Activated naive CD4-positive, alpha-beta T cell treated with Interleukin-2 at 50 U/mL for 16 hours (primary cell): ENCODE measurements at regions not wholly inside any gene's neighbourhood (a gene's known extent, or its start where the extent isn't known, plus 50 kb on each side); places are given as distances from the start of the nearest gene placed in this dataset.

ENCODE experiments used
- DNase-seq: peaks from one replicate; pipeline ENCODE4 v3.0.0-alpha.2; 2020

DNA sequence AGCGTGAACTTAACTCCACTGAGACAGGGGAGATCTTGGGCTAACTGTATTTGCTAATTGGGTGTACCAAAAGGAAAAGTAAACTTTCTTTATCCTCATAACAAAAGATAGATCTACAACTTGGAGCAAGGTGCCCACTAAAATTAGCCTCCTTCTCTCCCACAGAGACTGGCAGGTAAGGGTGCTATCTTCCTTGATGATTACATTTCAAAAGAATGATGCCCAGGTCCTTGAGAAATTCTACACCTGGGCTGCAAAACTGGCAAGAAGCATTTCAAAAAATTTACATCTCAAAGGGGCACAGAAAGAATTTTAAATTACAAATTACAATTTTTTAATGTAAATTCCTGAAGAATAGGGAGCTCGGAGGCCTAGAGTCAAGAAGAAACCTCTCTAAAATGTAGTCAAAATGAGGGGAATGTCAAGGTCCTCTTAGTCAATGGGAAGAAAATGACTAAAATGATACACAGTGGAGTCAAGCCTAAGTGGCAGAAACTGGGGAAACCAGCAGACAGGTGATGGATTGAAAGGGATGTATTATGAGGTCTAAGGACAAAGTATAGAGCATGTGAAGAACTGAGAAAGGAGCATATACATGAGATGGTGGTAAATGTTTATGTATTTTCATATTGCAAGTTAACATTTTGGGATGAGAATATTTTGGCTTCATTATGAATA lies 348.3 kb upstream of the TUSC1 start:
- DNase-seq, result no peak

DNA sequence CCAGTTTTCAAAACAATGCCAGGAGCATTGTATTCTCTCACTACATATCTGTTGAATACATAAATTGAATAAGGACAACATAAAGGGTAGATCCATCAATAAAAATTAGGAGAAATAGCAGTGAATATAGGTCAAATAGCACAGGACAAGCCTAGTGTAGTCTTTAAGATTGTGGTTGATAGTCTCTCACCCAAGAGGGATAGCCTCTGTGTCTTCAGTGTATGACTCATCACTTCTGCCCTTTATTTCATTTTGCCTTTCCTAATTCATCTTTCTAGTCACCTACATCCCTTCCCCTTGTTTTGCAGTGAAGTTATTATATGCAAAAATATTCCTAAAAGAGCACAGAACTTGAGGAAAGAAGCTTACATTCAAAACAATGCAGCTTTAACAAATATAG lies 335.0 kb upstream of the TUSC1 start:
- DNase-seq, result no peak

DNA sequence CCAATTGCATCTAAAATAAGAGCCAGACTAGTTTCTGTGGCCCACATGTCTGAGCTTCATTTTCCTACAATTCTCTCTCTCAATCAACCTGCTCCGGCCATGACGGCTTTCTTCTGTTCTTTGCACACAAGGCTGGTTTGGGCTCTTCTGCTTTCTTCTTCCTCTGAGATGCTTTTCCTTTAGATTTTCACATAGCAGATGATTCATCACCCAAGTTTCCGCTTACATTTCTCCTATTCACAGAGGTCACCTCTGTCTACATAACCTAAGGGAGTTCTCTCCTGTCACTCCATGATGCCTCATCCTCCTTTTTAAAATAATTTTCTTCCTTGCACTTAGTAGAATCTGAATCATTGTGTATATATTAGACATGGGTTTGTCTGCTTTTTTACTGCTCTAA lies 334.6 kb upstream of the TUSC1 start:
- DNase-seq, result no peak

DNA sequence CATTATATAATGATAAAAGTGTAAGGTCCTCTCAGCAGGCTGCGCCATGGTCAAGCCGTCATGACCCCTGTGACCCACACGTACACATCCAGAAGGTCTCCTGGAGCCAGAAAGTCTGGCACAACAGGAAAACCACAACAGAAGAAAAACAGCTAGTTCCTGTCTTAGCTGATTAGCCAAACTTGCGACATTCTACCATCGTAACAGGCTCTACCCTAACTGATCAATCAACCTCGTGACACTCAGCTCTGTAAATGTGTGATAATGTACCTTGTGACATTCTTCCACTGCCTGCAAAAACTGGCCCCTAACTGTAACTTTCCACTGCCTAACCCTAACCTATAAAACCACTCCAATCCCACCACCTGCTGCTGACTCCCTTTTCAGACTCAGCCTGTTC lies 316.4 kb upstream of the TUSC1 start:
- DNase-seq, result no peak

DNA sequence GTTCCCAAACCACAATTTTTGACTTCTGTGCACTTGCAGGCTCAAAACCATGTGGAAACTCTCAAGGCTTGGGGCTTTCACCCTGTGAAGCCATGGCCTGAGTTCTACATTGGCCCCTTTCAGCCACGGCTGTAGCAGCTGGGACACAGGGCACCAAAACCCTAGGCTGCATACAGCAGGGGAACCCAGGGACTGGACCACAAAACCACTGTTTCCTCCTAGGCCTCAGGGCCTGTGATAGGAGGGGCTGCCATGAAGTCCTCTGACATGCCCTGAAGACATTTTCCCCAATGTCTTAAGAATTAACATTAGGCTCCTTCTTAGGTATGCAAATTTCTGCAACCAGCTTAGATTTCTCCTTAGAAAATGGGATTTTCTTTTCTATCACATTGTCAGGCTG lies 312.1 kb upstream of the TUSC1 start:
- DNase-seq, result no peak

DNA sequence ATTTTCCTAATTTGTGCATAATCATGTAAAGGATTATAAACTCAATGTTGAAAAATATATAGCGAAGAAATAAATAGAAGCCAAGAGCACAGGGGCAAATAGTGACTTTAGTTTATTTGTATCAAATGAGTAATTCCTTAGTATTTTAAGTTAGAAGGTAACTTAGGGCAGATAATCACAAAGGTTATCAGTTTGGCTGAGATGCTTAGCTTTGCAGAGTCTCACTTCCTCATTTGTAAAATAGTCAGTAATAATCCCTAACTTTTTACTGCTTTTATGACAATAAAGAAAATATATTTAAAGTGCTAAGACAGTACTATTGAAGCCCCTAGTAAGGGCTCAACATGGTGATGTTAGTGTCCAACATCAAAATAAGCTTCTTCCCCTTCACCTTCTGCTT lies 297.4 kb upstream of the TUSC1 start:
- DNase-seq, result no peak

DNA sequence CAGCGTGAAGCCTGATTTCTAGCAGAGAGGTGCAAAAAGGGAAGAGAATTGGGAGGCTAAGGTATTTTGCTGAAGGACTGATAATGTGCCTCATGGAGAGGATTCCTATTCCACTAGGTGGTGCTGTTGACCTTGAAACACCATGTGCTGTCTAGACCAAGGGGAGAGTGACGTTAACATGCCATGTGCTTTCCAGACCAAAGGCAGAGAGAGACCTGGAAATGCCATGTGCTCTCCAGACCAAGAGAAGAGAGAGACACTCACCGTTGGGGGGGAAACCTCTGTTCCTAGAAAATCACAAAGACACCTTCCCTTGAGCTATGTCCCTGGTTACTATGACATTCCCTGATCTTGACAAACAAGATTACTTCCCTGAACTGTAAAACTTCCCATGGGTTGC lies 286.0 kb upstream of the TUSC1 start:
- DNase-seq, result no peak

DNA sequence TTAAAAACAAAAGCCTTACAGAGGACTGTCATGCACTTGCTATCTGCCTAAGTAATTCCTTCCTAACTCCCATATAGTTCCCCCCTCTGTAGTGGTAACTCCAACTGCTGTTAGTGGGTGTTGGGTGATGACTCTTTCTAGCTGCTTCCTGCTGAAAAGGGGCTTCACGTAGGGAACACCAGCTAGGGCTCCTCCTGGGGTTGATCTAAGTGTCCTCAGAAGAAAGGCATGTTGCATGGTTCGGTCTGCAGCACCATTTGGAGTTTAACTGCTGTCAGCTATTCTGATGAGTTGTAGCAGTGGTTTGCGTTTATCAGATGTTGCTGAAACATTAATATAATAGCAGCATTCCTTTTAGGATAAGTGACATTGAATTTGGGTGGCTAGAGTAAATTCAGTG lies 281.9 kb upstream of the TUSC1 start:
- DNase-seq, result no peak

DNA sequence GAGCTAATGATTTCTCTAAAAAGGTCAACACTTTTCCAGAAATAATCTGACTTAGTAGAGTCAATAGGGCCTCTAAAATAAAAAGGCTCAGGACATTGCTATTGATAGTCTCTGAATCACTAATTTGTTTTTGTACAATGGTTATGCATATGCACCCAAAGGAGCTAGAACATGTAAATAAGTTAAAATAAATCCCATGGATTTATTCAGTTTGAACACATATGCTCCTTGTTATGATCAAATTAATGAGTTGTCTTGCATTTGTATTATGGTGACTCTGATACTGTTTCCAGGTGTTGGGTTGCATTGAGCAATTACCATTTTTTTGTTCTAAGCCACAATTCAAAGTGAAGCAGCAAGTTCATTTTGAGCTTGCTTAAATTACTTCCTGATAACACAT lies 276.0 kb upstream of the TUSC1 start:
- no peak for DNase-seq

DNA sequence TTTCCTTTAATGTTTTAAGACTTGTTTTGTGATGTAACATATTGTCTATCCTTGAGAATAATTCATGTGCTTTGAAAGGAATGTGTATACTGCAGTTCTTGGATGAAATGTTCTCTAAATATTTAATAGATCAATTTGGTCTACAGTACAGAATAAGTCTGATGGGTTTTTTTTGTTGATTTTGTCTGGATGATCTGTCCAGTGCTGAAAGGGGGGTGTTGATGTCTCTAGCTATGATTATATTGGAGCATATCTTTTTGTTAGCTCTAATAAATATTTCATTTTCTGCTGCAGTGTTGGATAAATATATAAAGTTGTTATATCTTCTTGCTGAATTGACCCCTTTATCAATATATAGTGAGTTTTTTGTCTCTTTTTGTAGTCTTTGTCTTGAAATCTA lies 269.9 kb upstream of the TUSC1 start:
- DNase-seq, result no peak

DNA sequence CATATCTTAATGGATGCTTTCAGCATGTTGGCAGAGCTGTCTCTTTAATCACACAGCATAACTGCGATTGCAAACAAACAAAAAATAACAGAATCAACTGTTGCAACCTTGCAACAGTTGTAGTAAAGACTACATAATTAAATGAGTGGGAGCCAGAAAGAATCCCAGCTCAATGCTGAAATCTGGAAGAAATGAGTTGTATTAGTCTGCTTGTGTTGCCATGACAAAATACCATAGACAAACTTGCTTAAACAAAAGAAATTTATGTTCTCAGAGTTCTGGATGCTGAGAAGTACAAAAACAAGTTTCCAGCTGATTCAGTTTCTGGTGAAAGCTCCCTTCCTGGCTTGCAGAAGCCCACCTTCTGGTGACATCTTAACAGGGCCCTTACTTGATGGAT lies 260.9 kb upstream of the TUSC1 start:
- DNase-seq, result no peak

DNA sequence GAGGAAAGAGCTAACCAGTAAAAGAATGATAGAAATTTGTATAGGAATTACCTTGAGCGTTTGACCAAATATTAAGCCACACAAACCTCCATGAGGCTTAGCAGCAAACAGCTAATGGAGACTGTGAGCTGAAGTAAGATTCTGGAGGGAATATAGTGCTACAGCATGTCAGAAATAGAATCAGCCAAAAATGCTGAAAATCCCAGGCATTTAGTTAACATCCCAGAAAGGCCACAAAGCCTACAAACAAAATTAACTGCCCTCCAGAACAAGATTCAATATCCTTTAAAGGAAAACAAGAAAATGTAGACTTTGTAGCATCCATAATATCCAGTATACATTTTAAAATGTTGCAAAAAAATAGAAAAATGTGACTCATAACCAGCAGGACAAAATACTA lies 257.8 kb upstream of the TUSC1 start:
- no peak for DNase-seq

DNA sequence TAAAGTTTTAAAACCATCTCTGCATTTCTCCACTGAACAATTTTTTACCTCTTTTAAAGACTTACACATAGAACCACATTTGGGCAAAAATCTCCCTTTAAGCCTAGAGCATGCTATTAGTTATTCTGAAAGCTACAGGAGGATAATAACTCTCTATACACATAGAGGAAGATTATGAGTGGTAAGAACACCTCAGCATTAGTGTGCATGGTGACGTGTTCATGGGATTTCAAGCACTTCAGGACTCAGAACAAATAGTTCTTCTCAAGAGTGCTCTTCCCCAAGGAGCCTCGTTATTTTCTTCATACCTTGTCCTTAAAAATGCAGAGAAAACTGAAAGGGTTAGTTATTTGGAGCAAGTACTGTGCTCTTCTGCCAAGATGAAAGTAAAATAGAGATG lies 256.9 kb upstream of the TUSC1 start:
- no peak for DNase-seq

DNA sequence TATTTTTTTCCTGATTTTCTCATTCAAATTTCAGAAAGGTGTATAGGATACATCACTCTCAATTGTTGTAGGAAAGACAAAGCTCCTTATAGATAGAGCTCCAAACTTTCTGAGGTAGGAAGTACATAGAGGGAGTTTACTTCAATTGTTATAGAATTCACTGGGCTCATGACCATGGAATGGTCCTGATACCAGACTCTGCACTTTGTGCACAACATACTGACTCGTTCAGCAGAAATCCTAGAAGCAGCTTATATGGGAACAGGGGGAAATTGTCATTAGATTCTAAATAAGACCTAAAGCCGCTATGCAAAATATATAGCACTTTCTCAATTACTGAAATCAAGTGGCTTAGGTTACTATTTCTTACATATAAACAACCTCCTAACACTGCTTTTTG lies 240.5 kb upstream of the TUSC1 start:
- DNase-seq, result no peak

DNA sequence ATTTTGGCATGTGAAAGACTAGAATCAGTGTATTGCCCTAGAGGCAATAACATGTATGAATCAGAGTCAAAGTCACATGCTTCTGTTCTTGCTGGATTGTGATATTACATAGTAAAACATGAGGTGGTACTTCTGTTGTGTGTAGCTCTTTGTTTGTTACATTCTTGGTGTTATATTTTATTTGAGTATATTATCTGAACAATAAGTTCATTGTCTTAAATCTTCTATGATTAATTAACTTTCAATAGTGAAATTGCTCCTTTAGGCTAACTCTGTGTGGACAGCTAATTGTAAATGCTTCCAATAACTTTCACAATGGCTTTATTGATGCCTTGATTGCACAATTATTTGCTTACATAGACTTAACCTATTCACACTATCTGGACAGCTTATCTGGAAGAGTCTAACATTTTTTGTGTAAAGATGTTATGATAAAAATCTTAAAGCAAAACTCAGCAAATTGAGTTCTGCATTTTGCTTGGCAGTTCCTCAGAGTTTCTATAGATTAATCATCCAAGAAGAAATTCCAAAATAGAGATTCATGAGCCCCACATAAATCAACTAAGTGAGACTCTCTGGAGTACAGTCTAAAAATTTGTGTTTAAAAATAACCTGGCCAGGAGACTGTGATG lies 239.6 kb upstream of the TUSC1 start:
- no peak for DNase-seq

DNA sequence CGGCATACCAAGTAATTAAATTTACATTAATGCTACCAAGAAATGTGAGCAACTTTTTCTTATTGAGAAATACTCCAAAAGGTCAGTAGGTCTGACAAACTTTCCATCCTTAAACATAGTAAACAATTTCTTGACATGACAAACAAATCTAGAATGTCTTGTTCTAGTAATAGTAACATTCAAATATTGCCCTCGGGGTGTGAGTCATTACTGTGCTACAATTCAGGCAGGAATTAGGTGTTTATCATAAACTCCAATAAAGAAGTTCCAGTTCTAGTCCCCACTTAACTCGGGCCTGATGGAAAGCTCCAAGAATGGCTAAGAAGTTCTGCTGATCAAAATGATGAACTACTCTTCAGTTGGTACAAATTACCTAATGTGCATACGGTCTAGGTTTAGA lies 235.6 kb upstream of the TUSC1 start:
- no peak for DNase-seq

DNA sequence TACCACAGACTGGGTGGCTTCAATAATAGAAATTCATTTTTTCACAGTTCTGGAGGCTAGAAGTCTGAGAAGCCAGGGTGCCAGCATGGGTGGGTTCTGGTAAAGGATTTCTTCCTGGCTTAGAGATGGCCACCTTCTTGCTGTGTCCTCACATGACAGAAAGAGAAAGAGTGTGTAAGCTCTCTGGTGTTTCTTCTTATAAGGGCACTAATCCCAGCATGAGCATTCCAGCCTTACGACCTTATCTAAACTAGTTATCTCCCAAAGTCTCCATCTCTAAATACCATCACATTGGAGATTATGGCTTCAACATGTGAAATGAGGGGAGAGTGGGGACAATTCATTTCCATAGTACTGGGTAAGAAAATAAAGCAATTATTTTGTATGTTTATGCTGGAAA lies 226.5 kb upstream of the TUSC1 start:
- DNase-seq, result no peak

DNA sequence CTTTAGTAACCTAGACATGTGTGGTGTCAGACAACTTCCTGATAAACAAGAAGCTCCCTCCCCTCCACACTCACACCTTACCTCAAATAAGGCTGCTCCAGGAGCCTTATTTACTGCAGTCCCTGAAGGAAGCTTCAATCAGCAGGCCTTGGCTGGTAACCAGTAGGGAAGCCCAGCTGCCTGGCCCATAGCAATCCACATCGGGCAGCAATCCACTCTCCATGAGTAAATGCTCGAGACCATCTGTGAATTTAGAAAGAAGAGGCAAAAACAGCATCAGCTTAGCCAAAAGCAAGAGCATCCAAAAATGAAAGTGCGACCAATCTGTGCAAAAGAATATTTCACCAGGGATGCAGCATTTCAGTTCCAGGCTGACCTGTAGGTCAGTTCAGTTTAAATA lies 213.3 kb upstream of the TUSC1 start:
- no peak for DNase-seq

DNA sequence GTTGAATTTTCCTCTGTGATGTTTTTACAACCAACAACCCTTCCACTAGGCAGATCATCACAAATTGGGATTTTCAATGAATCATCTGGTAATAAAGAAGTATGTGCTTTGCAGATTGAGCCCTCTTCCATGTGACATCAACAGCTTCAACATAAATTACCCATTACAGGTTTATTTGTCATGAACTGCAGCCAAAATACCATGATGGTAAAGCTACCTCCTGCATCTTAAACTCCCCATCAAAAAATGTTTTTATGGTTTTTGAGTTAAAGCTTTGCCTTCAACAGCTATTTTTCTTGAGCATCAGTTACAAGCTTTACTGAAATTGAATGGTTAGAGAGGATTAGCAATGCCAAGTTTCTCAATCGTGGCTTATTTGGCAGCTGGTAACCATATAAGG lies 211.4 kb upstream of the TUSC1 start:
- DNase-seq, result no peak

DNA sequence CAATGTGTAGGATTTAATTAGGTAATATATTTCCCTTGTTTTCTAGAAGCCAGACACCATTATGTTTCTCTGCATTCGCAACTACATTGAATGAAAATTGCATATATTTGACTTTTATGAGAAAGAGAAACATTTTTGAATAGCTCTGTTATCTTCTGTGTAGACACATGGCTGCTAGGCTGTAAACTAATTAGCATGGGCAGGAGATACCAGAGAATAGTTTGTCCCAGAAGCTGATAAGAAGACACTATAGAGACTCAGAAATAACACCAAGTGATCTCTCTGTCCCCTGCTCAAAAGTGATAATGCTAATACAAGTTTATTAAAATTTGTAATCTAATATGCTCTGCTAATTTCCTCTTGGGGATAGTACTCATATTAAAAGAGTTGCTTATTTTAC lies 198.0 kb upstream of the TUSC1 start:
- DNase-seq, result no peak

DNA sequence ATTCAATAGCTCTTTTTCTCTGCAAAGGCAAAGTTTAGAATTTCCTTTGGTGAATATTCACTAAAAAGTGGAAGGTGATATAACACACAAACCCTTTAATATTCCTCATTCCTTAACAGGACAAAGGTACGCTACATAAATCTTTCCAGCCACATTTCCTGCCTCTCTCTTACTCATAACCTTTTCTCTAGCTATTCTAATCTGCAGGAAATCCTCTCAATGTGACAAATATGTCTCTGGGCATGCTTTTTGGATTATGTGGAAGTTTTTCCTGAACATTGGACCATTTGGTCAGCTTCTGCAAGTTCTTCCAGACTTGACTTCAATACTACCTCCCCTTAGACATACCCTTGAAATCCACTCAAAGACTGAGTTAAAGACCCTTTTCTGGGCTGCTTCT lies 186.3 kb upstream of the TUSC1 start:
- no peak for DNase-seq

DNA sequence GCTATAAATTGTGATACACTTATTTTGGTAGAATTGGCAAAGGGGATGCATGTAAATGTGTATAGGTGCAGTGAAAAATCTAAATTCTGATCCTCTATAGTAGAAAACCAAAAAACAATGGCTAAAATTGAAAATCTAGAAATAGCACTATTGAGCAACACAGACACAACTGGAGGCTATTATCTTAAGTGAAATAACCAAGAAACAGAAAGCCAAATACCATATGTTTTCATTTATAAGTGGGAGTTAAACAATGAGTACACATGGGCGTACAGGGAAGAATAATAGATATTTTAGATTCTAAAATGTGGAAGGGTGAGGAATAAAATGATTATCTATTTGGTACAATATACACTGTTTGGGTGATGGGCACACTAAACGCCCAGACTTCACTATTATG lies 183.2 kb upstream of the TUSC1 start:
- no peak for DNase-seq

DNA sequence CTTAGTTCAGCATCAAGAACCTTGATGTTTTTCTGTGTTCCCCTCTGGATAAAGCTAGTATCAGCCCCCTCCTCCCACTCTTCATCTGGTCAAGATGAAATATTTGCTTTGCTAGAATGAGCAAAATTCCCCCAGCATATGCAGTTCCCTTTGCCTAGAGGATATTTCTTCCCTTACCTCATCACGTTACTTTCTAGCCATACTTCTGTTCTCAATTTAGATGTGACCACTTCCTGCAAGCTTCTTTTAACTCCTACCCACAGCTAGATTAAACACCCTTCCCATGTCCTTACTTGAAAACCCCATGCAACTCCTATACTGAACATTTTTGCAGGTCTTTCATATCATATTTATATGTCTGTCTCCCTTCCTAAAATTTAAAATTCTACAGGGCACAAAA lies 178.9 kb upstream of the TUSC1 start:
- no peak for DNase-seq

DNA sequence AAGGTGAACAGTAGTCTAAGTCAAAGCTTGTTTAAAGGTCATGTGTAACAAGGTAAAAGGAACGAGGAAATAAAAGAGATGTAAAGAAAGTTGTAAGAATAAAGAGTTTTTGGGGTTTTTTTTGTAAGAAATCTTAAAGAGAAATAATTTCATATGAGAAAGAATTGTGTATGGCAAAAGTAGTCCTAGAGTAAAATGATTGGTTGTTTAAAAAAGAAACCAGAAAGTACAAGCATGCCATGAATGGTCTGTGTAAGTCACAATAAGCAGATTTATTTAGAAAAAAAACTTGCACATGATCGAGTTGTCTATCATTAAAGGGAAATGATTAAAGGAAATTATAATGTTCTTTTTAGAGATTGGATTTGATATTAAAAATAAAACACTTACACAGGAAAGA lies 172.6 kb upstream of the TUSC1 start:
- DNase-seq, result no peak

DNA sequence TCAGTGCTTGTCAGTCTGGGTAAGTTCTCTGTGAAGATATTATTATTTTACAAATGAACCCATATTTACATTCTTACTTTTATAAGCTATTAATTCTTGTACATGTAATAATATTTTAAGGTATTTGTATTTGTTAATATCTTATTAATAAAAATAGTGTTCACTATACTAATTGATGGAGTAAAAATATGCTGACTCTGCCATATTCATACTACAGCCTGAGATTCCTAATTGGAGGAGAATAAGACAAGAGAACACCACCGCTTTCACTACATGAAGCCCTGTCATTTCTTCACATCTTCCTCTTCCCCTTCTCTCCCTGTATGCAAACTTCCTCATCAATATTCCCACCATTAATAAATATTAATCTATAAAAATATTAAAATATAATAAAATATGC lies 167.6 kb upstream of the TUSC1 start:
- DNase-seq, result no peak
